BJ (cell line): ENCODE measurements at regions not wholly inside any gene's neighbourhood (a gene's known extent, or its start where the extent isn't known, plus 50 kb on each side); places are given as distances from the start of the nearest gene placed in this dataset.

Experiments used
- CTCF ChIA-PET: fragments of 350-600 bp; formaldehyde crosslinking; extraction: SDS; loops from one replicate; lab custom pipeline; 2021; ENCODE audit warnings: antibody characterized with exemption, inconsistent platforms; lab: Yijun Ruan, JAX
- POLR2A ChIA-PET: fragments of 300-600 bp; sonication (Branson Sonifier 250); formaldehyde crosslinking; extraction: SDS; loops from one replicate; lab custom pipeline; 2021; ENCODE audit warnings: antibody characterized with exemption; lab: Charles Lee
- DNase-seq: peaks from one replicate; pipeline ENCODE4 v3.0.0-alpha.2; 2011; ENCODE audit warnings: low read depth
- H3K27me3 ChIP-seq: 2 replicates; pipeline ENCODE4 v1.6.0; 2011; ENCODE audit warnings: low read length; ENCODE audit not compliant: control insufficient read depth, insufficient read depth
- H3K36me3 ChIP-seq: 2 replicates; pipeline ENCODE4 v1.5.1; 2011; ENCODE audit warnings: low read length; ENCODE audit not compliant: control insufficient read depth, insufficient read depth
- H3K4me3 ChIP-seq: 2 replicates; pipeline ENCODE4 v1.5.1; 2011; ENCODE audit warnings: low read depth, mild to moderate bottlenecking, control low read depth, low read length
- CTCF ChIP-seq: IDR thresholded peaks from 2 replicates; pipeline ENCODE4 v1.5.1; 2011; ENCODE audit warnings: low read depth, mild to moderate bottlenecking, control low read depth, inconsistent platforms, low read length, moderate library complexity; ENCODE audit not compliant: insufficient read depth

GRCh38 chr4:141501395-141501794 lies 135.0 kb upstream of the IL15 start:
- H3K4me3 ChIP-seq, result no peak overlapping the region
- POLR2A ChIA-PET, result interaction anchor here (0.6 to 0.7 kb wide), 2 partner anchors 21 to 101 kb away, joined by 8 to 16 read pairs; no protein-coding TSS in a partner anchor
- DNase-seq, result no peak
- no peak for TF ChIP-seq CTCF
- no peaks in the 10 kb centered on the region for H3K36me3 ChIP-seq
- CTCF ChIA-PET, result no interaction called here
- H3K27me3 ChIP-seq, result no peaks in the 10 kb centered on the region

GRCh38 chr4:141501931-141502330 lies 134.5 kb upstream of the IL15 start:
- Histone ChIP-seq H3K36me3 (no peaks in the 10 kb centered on the region), H3K27me3 (no peaks in the 10 kb centered on the region), H3K4me3 (no peak overlapping the region)
- DNase-seq, result no peak
- ChIA-PET CTCF (no interaction called here), POLR2A (interaction anchor here (0.6 kb wide), 1 partner anchor 100 kb away, joined by 16 read pairs; no protein-coding TSS in a partner anchor)
- TF ChIP-seq CTCF, result no peak

- DNase-seq, result no peak
- CTCF ChIA-PET, result no interaction called here
- Histone ChIP-seq H3K4me3 (no peak overlapping the region), H3K36me3 (no peaks in the 10 kb centered on the region), H3K27me3 (no peaks in the 10 kb centered on the region)
- POLR2A ChIA-PET, result no interaction called here
- TF ChIP-seq CTCF, result no peak
These were observed 133.6 kb upstream of the IL15 start for GRCh38 chr4:141502755-141503154.

- no peak for TF ChIP-seq CTCF
- ChIA-PET CTCF (no interaction called here), POLR2A (no interaction called here)
- Histone ChIP-seq H3K4me3 (no peak overlapping the region), H3K36me3 (no peaks in the 10 kb centered on the region), H3K27me3 (no peaks in the 10 kb centered on the region)
- DNase-seq, result no peak
These were observed 133.1 kb upstream of the IL15 start for GRCh38 chr4:141503260-141503659.

- TF ChIP-seq CTCF, result no peak
- CTCF ChIA-PET, result interaction anchor here (0.7 to 1.0 kb wide), 2 partner anchors 26 to 164 kb away, joined by 3 to 4 read pairs; no protein-coding TSS in a partner anchor
- POLR2A ChIA-PET, result no interaction called here
These were observed 125.3 kb upstream of the IL15 start for GRCh38 chr4:141511055-141511454.

More at GRCh38 chr4:141511055-141511454, 125.3 kb upstream of the IL15 start:
- no peak overlapping the region for H3K4me3 ChIP-seq
- no peaks in the 10 kb centered on the region for H3K36me3 ChIP-seq
- H3K27me3 ChIP-seq, result no peaks in the 10 kb centered on the region
- DNase-seq, result no peak
